T follicular helper cell (primary cell): ENCODE measurements at regions not wholly inside any gene's neighbourhood (a gene's known extent, or its start where the extent isn't known, plus 50 kb on each side); places are given as distances from the start of the nearest gene placed in this dataset.
"Not testable (repeated sequence)": the region's sequence is repeated elsewhere in the genome, so short reads cannot be mapped to it uniquely, and the experiment has no call there.

Source experiments
- DNase-seq: peaks from one replicate; pipeline ENCODE4 v3.0.0-alpha.2; 2020; ENCODE audit warnings: low read depth

DNA sequence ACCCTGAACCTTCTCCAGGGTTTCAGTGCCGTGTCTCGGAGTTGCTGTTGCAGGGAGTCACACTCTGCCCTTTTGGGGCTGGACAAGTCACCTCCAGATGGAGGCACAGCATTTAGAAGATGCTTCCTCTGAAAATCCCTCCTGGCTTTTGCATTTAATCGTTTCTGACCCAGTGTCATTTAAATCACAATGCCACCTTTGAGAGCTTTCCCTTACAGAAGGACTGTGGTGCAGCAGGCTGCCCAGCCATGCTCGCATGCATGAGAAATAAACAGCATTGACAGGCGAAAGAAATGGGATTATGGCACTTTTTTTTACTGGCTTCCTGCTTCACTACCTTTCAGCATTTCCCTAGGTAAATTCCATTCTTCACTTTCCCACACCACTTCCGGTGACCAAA is 113.4 kb upstream of the DYRK2 start:
- no peak for DNase-seq

DNA sequence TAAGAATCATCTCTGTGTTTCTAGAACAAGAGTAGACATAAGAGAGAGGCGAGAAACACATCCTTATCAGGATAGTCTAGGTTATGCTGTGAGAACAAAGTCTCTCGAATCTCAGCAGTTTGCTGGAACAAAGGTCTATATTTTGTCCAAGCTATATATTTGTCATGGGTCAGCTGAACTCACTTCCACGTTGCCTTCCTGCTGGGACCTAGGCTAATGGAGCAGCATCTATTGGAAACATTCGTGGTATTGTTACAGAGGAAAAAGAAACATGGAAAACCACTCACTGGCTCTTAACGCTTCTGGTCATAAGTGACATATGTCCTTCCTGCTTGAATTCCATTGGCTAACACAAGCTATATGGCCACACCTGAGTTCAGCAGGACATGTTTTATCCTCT is 112.6 kb upstream of the DYRK2 start:
- no peak for DNase-seq

DNA sequence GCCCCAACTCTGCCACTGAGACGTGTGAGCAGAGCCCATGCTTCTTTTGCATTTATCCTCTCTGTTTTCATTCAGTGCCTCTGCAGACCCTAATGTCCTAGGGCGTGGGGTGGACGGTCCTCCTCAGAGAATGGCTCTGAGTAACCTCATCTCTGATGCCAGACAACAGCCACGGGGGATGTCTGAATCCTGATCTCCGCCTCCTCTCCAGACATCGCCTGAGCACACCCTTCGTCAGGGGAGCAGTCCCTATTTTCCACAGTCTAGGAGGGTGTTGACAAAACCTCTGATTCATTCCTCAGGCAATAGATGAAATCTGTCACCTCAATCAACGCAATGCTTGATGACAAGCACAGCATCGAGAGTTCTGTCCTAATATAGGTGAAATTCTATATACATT is 109.2 kb upstream of the DYRK2 start:
- no peak for DNase-seq

DNA sequence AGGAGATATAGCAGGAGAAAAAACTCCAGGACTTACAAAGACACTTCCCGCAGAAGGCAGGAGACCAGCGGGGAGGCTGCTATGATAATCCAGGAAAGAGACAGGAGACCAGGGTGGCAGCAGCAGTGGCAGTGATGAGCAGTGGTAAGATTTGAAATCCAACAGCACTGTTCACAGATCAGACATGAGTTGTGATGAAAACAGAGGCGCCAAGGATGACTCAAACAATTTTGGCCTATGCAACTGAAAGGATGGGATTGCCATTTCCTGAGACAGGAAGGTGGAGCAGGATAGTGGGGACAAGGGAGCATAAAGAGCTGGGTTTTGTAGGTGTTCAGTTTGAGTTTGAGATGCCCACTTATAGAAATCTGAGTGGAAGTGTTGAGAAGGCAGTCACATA is 108.6 kb upstream of the DYRK2 start:
- DNase-seq, result no peak

DNA sequence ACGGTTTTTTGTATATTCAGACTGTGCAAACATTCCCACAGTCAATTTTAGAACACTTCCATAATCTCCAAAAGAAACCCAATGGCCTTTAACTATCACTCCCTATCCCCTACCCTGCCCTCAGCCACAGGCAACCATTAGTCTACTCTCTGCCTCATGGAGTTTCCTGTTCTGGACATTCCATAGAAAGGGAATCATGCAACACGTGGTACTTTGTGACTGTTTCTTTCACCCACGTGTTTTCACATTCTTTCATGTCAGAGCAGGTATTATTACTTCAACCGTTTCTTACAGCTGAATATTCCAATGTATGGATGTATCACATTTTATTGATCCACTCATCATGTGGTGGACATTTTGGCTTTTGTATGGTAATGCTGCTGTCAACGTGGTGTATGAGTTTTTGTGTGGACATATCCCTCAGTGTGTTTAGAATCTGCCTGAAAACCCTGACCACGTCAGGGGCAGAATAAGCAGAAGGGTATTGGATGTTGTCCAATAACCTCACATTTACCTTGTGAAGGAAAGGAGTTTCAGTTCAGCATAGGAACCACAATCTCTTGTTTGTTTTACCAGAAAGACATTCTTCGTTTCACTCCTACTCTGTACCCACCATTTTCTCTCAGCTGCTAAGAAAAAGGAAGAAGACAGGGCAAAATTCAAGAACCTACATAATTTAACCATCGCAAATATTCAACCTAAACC is 107.5 kb upstream of the DYRK2 start:
- DNase-seq, result no peak

DNA sequence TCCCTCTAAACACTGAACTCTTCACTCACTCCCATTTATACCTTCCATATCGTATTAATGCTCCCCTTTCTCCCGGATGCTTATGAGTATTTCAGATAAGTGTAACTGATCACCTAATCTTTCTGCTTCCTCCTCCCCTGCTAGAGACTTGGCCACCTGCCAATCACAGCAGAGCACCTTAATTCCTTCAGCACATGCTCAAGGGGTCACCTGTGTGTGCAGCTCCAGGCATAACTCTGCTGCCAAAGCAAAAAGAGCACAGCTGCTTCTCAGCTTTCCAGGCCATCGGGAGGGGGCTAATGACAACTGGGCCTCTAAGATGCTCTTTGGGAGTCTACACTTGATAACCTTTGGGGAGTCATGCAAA is 106.9 kb upstream of the DYRK2 start:
- DNase-seq, result peak; percentile 9

DNA sequence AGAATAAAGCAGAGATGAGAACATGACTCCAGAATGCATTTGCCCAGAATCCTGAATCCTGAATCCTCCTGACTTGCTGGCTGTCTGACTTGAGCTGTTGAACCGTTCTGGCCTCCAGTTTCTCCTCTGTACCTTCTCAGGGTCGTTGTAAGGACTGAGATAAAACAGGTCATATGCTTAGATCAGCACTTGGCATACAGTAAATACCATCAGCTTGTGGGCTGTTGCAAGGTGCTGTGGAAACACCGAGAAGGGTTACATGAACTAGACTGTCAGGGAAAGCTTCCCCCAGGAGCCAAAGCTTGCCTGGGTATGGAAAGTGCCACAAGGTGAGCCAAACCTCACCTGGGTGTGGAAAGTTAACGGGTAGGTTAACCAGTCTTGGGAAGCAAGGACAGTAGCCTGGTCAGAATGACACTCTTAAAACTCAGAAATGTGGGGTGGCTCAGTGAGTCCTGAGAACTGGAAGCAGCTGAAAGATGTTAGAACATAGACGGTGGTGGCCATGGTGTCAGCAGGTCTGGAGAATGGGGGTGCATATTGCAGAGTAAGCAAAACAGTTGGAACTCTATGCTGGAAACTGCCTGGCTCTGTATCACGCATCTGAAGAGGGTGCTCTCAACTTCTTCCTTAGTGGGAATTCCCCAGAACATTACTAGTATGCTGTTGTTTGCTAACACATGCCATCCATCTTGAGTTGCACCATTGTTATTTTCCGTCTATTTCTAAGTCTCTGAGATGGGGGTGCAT is 105.3 kb upstream of the DYRK2 start:
- no peak for DNase-seq

DNA sequence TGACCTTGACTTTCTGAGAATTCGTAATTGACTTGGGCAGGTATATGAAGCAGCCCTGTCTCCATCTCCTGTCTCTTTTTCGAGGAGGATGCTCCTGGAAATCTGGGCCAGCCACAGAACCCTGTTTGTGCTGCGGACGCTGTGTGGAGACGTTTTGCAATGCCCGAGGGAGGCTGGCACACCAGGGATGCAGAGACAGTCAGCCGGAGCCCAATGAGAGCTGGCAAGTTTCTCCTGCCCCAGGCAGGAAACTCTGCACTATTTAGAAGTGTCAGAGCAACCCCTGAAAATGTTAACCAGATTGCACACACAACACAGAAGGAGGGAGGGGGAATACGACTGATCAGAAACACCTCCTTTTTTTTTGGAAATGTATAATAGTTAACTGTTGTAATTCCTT is 103.2 kb upstream of the DYRK2 start:
- no peak for DNase-seq

DNA sequence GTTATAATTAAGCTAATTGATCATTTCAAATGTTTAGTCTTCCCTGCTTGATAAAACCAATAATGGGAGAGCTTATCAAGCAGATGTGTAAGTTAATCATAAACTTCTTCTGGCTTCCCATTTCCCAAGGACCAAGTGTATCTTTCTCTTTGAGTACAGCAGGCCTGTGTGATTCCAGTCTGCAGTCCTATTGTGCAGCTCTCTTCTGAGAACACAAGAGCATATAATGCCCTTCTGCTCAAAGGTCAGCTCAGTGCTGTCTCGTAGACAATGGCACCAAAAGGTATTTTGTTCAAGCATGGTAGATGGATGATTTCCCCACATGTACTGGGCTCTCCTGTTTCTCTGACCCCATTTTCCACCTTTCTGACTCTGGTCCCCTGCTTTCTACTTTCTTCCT is 101.8 kb upstream of the DYRK2 start:
- DNase-seq, result no peak

DNA sequence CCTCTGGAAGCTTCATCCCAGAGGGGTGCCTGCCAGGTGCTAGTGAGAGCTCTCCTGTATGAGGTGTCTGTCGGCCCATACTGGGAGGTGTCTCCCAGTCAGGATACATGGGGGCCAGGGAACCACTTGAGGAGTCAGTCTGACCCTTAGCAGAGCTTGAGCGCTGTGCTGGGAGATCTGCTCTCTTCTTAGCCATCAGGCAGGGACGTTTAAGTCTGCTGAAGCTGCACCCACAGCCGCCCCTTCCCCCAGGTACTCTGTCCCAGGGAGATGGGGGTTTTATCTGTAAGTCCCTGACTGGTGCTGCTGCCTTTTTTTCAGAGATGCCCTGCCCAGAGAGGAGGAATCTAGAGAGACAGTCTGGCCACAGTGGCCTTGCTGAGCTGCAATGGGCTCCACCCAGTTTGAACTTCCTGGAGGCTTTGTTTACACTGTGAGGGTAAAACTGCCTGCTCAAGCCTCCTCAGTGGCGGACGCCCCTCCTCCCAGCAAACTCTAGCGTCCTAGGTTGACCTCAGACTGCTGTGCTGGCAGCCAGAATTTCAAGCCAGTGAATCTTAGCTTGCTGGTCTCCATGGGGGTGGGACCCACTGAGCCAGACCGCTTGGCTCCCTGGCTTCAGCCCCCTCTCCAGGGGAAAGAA is 93.3 kb upstream of the DYRK2 start:
- not testable (repeated sequence) for DNase-seq

DNA sequence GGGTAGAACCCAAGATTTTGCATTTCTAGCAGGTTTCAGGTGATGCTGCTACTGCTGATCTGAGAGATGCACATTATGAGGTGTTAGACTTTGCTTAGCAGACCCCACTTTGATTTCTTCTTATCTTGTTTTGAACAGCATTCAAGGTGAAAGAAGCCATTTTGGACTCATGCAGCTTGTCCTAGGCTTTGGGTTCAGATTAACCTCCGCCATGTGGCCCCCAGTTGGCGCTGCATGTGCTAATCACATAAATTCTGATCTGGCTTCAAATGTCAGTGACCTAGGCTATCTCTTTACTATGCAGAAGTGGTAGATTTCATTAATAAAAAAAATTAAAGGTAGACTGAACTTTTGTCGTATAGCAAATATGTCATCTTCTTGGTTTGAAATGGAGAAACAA is 89.8 kb upstream of the DYRK2 start:
- no peak for DNase-seq

DNA sequence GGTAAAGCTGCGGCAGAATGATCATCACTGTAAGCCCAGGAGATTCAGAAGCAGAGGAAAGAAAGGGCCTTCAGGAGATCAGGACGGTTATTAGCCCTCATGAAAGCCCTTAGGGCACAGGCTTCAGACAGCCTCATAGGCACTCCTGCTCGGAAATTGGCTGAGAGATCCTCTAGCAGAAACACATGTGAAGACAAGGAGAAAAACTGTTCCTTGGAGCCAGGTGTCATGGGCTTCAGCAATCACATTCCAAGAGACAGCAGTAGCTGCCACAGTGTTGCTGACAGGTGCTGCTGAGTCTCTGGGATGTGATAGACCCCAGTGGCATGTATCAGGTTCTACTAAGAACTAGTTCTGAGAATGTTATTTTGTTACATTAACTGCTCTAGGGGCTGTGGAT is 88.8 kb upstream of the DYRK2 start:
- DNase-seq, result no peak

DNA sequence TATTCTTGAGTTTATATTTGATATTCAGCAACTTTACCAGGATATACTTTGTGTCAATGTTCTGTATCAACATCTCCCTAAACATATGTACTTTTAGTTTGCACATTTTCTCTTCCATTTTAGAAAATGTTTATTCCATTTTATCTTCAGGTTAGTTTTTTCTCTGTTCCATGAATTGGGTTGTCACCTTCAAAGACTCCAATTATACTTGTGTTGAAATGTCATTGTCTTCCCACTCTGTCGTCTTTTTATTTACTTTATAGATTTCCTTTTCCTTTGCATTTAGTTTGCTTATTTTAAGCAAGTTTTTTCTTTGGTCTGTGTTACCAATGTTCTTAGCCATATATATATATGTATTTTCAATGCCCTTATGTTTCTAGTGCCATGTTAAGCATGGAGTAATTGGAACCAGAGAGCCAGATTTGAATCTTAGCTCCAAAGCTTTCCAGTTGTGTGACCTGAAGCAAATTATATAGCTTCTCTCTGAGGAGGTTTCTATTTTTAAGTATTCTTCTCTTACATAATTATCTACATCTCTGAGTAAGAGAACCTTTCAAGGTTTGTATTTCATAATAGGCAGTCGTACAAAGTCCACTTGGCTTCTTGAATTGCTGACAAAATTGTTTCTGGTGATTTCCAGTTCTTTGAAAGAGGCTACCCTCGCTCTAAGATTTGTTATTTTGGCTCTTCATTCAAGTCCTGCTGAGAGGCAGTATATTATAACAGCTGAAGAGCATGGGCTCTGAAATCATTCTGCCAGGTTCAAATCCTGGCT is 85.8 kb upstream of the DYRK2 start:
- DNase-seq, result no peak

DNA sequence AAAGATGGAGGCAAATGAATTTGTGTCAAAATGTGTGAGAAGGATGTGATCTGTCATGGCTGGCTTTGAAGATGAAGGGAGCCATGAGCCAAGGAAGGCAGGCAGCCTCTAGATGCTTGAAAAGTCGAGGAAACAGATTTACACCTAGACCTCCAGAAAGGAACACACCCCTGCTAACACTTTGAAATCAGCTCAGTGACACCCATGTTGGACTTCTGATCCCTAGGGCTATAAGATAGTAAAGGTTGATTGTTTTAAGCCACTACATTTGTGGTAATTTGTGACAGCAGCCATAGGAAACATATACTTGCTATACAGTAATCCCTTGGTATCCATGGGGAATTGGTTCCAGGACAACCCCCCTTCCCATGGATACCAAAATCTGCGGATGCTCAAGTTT is 80.5 kb upstream of the DYRK2 start:
- DNase-seq, result no peak

DNA sequence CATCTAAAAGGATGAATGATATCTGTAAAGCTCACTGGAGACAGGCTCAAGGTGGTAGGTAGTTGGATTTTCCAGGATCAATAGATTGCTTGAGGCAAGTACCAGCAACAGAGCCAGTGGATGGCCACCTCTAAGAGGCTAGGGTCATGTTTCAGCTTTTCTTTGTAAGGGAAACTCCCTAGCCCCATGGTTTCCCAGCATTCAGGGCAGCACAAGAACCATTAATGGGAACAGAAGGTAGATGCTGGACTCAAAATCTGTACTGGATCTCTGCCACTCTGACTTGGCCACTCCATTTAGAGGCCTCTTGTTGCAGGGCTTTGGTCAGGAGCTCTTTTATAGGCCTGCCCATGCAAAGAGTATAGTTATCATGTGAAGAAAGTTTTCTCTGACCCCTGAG is 76.1 kb upstream of the DYRK2 start:
- DNase-seq, result no peak

DNA sequence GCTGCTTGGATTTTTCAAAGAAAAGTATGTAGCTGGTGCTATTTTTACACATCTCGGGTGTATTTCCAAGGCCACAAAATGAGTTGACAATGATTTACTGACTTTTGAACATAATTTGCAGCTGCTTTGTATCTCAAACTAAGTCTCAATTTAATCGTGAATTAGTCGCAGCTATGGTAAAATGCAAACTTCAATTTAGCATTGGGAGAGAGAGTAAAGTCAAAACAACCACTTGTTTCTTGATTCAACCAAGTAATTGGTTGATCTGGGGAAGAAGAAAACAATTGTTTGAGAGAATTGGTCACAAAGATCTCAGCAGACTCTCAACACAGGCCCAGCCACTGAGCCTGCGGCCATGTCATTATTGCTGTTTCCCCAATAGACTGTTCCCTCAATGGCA is 75.0 kb upstream of the DYRK2 start:
- DNase-seq, result no peak

DNA sequence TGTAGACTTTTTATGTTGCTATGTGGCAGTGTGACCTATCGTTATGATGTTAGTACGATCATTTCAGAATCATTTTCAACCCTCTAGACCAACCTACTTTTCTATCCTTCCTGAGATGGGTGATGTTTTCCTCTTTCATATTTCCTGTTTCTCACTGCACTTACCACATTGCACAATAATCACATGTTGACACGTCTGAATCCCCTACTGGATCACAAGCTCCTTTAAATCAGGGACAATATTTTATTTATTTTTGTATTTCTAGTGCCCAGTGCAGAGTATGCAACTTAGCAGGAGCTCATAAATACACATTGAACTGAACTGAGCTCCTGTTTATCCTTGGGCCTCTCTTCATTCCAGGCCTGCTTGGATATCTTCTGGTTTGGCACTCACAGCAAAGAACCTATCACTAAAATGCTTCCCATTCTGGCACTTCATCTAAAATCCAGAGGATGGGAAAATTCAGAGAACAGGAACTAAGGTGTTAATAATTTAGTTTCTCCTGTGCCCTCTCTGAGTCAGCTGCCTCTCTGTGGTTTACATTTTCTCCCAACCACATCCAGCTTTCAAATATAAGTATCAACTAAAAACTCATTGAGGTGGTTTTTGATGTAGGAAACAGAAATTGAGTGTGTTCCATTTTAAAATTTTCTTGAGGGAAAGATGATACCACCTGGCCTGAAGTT is 69.4 kb upstream of the DYRK2 start:
- DNase-seq, result peak; percentile 9

DNA sequence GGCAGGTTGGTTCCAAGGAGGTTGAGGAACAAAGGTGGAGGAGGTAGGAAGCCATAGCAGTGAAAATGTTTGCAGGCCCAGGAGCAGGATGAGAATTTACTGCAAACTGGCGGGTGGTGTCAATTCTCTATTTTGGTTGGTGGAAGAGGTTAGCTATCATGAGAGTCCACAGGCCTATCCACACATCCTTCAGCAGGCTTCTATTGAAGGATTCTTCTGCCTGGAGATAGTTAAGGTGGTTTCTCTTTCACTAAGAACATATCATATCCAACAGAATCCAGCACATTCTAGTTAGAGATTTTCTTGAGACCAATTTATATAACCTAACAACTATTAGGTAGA is 68.9 kb upstream of the DYRK2 start:
- DNase-seq, result no peak

DNA sequence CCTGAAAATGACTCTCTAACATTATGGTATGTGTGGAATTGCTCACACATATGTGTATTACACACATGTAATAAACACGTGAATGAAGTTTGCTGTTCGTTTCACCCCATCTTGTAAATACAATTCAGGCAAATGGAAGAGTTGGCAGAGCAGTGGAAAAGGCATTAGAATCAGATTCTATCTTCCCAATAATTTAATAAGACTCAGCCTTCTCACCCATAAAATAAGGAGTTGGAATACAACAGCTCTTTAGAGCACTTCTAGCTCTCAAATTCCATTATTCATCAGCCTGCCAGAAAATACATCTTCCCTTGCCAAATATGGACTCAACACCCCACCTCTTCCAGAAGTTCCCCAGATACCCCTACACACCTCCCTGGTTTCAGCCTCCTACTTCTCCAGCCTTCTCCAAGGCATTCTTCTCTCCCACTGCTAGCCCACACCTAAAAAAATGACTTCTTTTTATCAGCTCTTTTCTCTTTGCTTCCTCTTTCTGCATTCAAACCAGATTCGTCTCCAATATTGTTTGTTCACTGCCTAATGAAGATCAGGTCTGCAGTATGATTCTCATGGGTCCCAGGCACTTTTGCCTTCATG is 66.2 kb upstream of the DYRK2 start:
- DNase-seq, result no peak

DNA sequence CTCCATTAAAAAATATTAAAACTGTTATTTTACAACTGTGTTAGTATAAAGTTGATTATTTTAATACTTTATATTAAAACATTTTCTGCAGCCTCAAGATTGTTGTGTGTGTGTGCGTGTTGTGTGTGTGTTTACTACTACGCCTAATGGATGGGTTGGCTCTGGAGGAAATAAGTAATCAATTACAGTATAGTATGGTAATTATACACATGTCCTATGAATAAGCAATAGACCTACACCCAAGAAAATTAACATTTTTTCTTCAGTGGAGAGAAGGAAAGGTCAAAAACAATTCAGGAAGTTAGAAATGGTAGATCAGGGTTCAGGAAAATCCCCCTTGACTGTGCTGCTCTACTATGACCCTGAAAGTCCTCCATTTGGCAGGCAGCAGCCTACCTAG is 65.7 kb upstream of the DYRK2 start:
- no peak for DNase-seq

DNA sequence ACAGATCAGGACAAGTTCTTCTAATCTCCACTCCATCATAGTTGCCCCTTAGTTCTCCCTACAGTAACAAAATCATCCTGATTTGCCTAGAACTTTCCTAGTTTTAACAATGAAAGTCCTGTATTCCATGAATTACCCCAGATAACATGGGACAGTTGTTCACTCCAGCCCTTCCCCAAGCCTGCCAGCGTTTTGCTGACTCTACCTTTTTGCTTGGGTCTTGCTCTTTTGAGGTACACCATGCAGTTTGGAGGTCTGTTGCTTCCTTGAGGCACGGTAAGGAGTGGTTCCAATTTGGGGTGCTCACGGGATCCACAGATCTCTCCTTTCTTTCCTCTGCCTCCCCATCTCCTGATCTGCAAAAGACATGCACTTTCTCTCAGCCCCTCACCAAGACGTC is 61.6 kb upstream of the DYRK2 start:
- no peak for DNase-seq

DNA sequence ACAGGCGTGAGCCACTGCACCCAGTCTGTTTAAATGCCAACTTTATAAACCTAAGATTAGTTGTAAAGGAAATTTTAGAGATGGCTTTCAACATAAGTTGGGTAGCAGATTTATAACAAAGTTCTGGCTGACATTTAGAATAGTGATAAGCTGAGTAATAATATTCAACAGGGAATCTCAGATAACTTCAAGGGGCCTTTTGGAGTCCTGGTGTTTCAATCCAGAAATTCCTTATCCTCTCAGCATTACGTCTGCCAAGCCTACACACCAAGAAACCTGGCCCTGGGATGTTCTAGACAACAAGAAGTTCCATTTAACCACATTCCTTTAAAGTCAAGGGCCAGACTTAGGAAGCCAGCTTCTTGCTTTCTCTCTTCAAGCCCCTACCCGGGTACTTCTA is 59.5 kb upstream of the DYRK2 start:
- no peak for DNase-seq
